ENCODE measurements at regions not wholly inside any gene's neighbourhood (a gene's known extent, or its start where the extent isn't known, plus 50 kb on each side); places are given as distances from the start of the nearest gene placed in this dataset.

GRCh38 chr6:163999475-164000125 is 585.1 kb downstream of the QKI start:
- dilution Hi-C loops (cut with MboI; ENCODE audit: extremely low pct_ligation_motif_present, low sequenced_read_pairs), result no loop called here
- Histone ChIP-seq H3K27me3 (ENCODE audit: control insufficient read depth, extremely low read depth, insufficient read depth, low read length) (no peaks in the 10 kb centered on the region), H3K36me3 (ENCODE audit: control insufficient read depth in 2 of 2, extremely low read depth in 1 of 2, insufficient read depth in 2 of 2, low read length in 2 of 2) (no peaks in the 10 kb centered on the region), H3K9ac (ENCODE audit: control insufficient read depth, extremely low read depth, insufficient read depth, low read length) (no peak overlapping the region), H3K9me1 (ENCODE audit: control insufficient read depth, extremely low read depth, insufficient read depth, low read length) (no peaks in the 10 kb centered on the region), H3K79me2 (ENCODE audit: control insufficient read depth, insufficient read depth, low read length) (no peaks in the 10 kb centered on the region), H3K4me2 (ENCODE audit: control insufficient read depth, extremely low read depth, insufficient read depth, low read depth, low read length) (no peak overlapping the region), H3K4me3 (ENCODE audit: control insufficient read depth in 2 of 3, extremely low read depth in 1 of 3, insufficient read depth in 2 of 3, low read depth in 1 of 3, low read length in 3 of 3) (no peak overlapping the region), H3K4me1 (ENCODE audit: control insufficient read depth, extremely low read depth, insufficient read depth, low read length) (no peaks in the 10 kb centered on the region), H3K9me3 (ENCODE audit: control insufficient read depth, low read depth, low read length) (no peaks in the 10 kb centered on the region), H2AFZ (ENCODE audit: control insufficient read depth, low read length) (no peak overlapping the region), H4K20me1 (ENCODE audit: control insufficient read depth, extremely low read depth, insufficient read depth, low read length) (no peaks in the 10 kb centered on the region), H3K27ac (ENCODE audit: control insufficient read depth, insufficient read depth, low read length) (no peak overlapping the region)
- DNase-seq (ENCODE audit: low read depth, low spot score) (no peak), FAIRE-seq (no peak)
- no peak for TF ChIP-seq EZH2 (IDR thresholded peaks at IDR 0.05; ENCODE audit: low read length)
- TF ChIP-seq, protein P1, sequence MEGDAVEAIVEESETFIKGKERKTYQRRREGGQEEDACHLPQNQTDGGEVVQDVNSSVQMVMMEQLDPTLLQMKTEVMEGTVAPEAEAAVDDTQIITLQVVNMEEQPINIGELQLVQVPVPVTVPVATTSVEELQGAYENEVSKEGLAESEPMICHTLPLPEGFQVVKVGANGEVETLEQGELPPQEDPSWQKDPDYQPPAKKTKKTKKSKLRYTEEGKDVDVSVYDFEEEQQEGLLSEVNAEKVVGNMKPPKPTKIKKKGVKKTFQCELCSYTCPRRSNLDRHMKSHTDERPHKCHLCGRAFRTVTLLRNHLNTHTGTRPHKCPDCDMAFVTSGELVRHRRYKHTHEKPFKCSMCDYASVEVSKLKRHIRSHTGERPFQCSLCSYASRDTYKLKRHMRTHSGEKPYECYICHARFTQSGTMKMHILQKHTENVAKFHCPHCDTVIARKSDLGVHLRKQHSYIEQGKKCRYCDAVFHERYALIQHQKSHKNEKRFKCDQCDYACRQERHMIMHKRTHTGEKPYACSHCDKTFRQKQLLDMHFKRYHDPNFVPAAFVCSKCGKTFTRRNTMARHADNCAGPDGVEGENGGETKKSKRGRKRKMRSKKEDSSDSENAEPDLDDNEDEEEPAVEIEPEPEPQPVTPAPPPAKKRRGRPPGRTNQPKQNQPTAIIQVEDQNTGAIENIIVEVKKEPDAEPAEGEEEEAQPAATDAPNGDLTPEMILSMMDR (optimal IDR thresholded peaks at IDR 0.05 in 1 of 3, IDR thresholded peaks at IDR 0.05 in 1 of 3, conservative IDR thresholded peaks at IDR 0.05 in 1 of 3; ENCODE audit: extremely low read depth in 1 of 3, insufficient read depth in 2 of 3, low read length in 3 of 3), result no peak

- dilution Hi-C loops (cut with MboI; ENCODE audit: extremely low pct_ligation_motif_present, low sequenced_read_pairs), result no loop called here
- H3K9ac ChIP-seq (ENCODE audit: control insufficient read depth, extremely low read depth, insufficient read depth, low read length), result no peak overlapping the region
- H3K4me2 ChIP-seq (ENCODE audit: control insufficient read depth, extremely low read depth, insufficient read depth, low read depth, low read length), result no peak overlapping the region
- H2AFZ ChIP-seq (ENCODE audit: control insufficient read depth, low read length), result no peak overlapping the region
- DNase-seq (ENCODE audit: low read depth, low spot score), result no peak
- H3K27ac ChIP-seq (ENCODE audit: control insufficient read depth, insufficient read depth, low read length), result no peak overlapping the region
- H3K36me3 ChIP-seq (ENCODE audit: control insufficient read depth in 2 of 2, extremely low read depth in 1 of 2, insufficient read depth in 2 of 2, low read length in 2 of 2), result no peaks in the 10 kb centered on the region
- no peaks in the 10 kb centered on the region for H3K9me1 ChIP-seq (ENCODE audit: control insufficient read depth, extremely low read depth, insufficient read depth, low read length)
- TF ChIP-seq, protein P1 (optimal IDR thresholded peaks at IDR 0.05 in 1 of 3, IDR thresholded peaks at IDR 0.05 in 1 of 3, conservative IDR thresholded peaks at IDR 0.05 in 1 of 3; ENCODE audit: extremely low read depth in 1 of 3, insufficient read depth in 2 of 3, low read length in 3 of 3), result no peak
- no peak for TF ChIP-seq EZH2 (IDR thresholded peaks at IDR 0.05; ENCODE audit: low read length)
- no peaks in the 10 kb centered on the region for H3K27me3 ChIP-seq (ENCODE audit: control insufficient read depth, extremely low read depth, insufficient read depth, low read length)
- H4K20me1 ChIP-seq (ENCODE audit: control insufficient read depth, extremely low read depth, insufficient read depth, low read length), result no peaks in the 10 kb centered on the region
- no peak overlapping the region for H3K4me3 ChIP-seq (ENCODE audit: control insufficient read depth in 2 of 3, extremely low read depth in 1 of 3, insufficient read depth in 2 of 3, low read depth in 1 of 3, low read length in 3 of 3)
- no peak for FAIRE-seq
- H3K79me2 ChIP-seq (ENCODE audit: control insufficient read depth, insufficient read depth, low read length), result no peaks in the 10 kb centered on the region
- no peaks in the 10 kb centered on the region for H3K4me1 ChIP-seq (ENCODE audit: control insufficient read depth, extremely low read depth, insufficient read depth, low read length)
- H3K9me3 ChIP-seq (ENCODE audit: control insufficient read depth, low read depth, low read length), result no peaks in the 10 kb centered on the region
These were observed 584.0 kb downstream of the QKI start for GRCh38 chr6:163998496-163998895.

Measured in keratinocyte (primary cell).